GM18873 (cell line): ENCODE measurements at regions not wholly inside any gene's neighbourhood (a gene's known extent, or its start where the extent isn't known, plus 50 kb on each side); places are given as distances from the start of the nearest gene placed in this dataset.

Source experiments
- ATAC-seq: cut with Tn5 transposase; IDR thresholded peaks from one replicate; pipeline ENCODE4 v1.9.1; 2021; ENCODE audit warnings: mild to moderate bottlenecking, moderate library complexity, moderate number of reproducible peaks; ENCODE audit not compliant: unreplicated experiment, low FRiP score

DNA sequence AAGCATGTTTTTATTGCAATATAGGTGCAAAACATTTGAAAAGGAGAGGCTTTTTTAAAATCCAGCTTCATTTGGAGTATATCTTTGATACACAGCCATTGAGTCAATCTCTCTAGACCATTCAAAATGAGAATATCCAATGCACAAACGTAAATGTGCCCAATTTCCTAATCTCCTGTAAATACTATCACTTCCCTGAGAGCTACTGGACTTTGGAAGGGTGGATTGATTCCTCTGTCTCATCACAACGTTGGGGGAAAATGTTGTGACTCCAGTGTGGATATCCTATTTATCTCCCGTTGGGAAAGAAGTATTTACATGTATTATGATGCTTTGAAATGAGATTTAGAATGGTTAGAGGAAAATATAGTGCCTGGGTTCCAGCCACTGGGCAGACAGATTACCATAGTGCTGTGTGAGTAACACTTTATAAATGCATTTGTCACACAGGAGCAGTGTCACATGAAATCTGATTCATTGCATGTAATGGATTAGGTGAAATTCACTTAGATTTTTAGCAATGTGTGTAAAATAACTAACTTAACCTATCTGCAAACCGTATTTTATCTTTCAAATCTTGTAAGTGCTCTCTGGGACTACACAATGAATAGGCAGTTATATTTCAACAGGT is 64.4 kb upstream of the VCX3A start:
- ATAC-seq, result no peak
